Stimulated activated naive CD8-positive, alpha-beta T cell treated with anti-CD3 and anti-CD28 coated beads, Interleukin-15, amount 100 ng/mL, for 72 hours (primary cell): ENCODE measurements at regions not wholly inside any gene's neighbourhood (a gene's known extent, or its start where the extent isn't known, plus 50 kb on each side); places are given as distances from the start of the nearest gene placed in this dataset.
A peak's percentile ranks its signal among the peaks of the same experiment; 100 is the strongest.

Experiments
- ATAC-seq: fragments of 150-1000 bp; cut with Tn5 transposase; 2 replicates; pipeline ENCODE4 v1.10.0; 2021; ENCODE audit warnings: mild to moderate bottlenecking, moderate library complexity
- DNase-seq, 2 donors: peaks; one replicate each; pipeline ENCODE4 v3.0.0; 2021 to 2022
- H3K27ac Mint-ChIP-seq, 2 donors: one replicate each; pipeline ENCODE4 v1.8.0; 2022; ENCODE audit warnings: mild to moderate bottlenecking in 2 of 2, mixed read lengths in 2 of 2, moderate library complexity in 2 of 2
- H3K27me3 Mint-ChIP-seq: one replicate; pipeline ENCODE4 v1.8.0; 2022; ENCODE audit warnings: mixed read lengths
- H3K4me1 Mint-ChIP-seq: one replicate; pipeline ENCODE4 v1.8.0; 2022; ENCODE audit warnings: mild to moderate bottlenecking, mixed read lengths
- H3K4me3 Mint-ChIP-seq, 2 donors: one replicate each; pipeline ENCODE4 v1.8.0; 2022; ENCODE audit warnings: mild to moderate bottlenecking in 2 of 2, mixed read lengths in 2 of 2, moderate library complexity in 1 of 2
- H3K9me3 Mint-ChIP-seq, 2 donors: one replicate each; pipeline ENCODE4 v1.8.0; 2022; ENCODE audit warnings: mixed read lengths in 2 of 2

- no peaks in the 10 kb centered on the region for H3K27me3 Mint-ChIP-seq
- no peak overlapping the region for H3K27ac Mint-ChIP-seq
- H3K9me3 Mint-ChIP-seq: no peaks in the 10 kb centered on the region
- DNase-seq (no peak), ATAC-seq (no peak)
- no peaks in the 10 kb centered on the region for H3K4me1 Mint-ChIP-seq
- H3K4me3 Mint-ChIP-seq: no peak overlapping the region
Observed at GRCh38 chr3:59547874-59548273, 498.0 kb upstream of the CFAP20DC start.

- H3K4me3 Mint-ChIP-seq: no peak overlapping the region
- H3K9me3 Mint-ChIP-seq: no peaks in the 10 kb centered on the region
- ATAC-seq (no peak), DNase-seq (no peak)
- H3K27me3 Mint-ChIP-seq: no peaks in the 10 kb centered on the region
- H3K4me1 Mint-ChIP-seq: peaks cover 6% of the 10 kb centered on the region
- no peak overlapping the region for H3K27ac Mint-ChIP-seq
Observed at GRCh38 chr3:59546522-59546921, 496.7 kb upstream of the CFAP20DC start.

- Mint-ChIP-seq H3K27me3 (no peaks in the 10 kb centered on the region), H3K4me1 (peaks cover 16% of the 10 kb centered on the region), H3K27ac (no peak overlapping the region), H3K4me3 (no peak overlapping the region), H3K9me3 (no peaks in the 10 kb centered on the region)
- no peak for ATAC-seq
- DNase-seq: no peak
Observed at GRCh38 chr3:59545374-59545773, 495.5 kb upstream of the CFAP20DC start.

GRCh38 chr3:59542276-59542675 lies 492.5 kb upstream of the CFAP20DC start:
- peaks cover 16% of the 10 kb centered on the region for H3K4me1 Mint-ChIP-seq
- H3K4me3 Mint-ChIP-seq: no peak overlapping the region
- H3K27me3 Mint-ChIP-seq: no peaks in the 10 kb centered on the region
- H3K9me3 Mint-ChIP-seq: no peaks in the 10 kb centered on the region
- DNase-seq (no peak), ATAC-seq (no peak)
- peak overlapping the region; percentile 11 to 68 for H3K27ac Mint-ChIP-seq

DNA sequence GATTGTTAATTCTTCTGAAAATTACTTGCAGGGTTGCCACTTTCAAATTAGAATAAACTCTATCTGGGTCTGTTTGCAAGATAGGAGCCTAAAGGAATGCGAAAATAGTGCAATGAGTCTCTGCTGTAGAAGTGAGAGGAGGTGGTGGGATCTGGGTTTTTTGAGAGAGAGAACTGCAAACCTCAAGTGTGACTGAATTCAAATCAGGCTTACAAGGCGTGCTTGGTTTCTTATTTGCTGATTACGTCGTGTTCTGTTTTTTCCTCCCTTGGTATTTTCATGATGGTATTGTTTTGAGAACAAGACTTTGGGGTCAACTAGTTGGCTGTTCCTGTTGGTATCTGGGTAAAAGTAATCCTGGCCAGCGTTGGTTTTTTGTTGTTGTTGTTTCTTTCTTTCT lies 490.9 kb upstream of the CFAP20DC start:
- Mint-ChIP-seq H3K4me1 (peaks cover 16% of the 10 kb centered on the region), H3K27me3 (no peaks in the 10 kb centered on the region), H3K4me3 (no peak overlapping the region), H3K27ac (no peak overlapping the region), H3K9me3 (no peaks in the 10 kb centered on the region)
- peak in 1 of 2 donors; percentile 29 for DNase-seq
- ATAC-seq: peak; percentile 93

DNA sequence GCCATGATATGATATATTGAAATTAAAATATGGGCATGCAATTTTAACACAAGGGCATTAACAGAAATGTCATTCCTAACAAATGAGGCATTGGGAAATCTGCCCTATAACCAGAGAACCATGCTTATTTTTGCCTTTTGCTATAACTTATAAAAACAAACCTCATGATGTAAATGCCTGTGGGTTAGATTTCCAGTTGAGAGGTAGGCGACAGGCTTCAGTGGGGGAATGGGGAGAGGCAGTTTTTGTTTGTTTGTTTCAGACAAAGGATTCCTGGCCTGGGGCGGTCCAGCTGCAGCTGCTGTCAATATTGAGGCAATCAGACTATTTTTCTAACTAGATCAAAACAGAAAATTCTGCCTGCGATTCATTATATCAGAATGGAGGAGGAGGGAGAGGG lies 490.4 kb upstream of the CFAP20DC start:
- Mint-ChIP-seq H3K9me3 (no peaks in the 10 kb centered on the region), H3K4me1 (peaks cover 16% of the 10 kb centered on the region), H3K27ac (peak overlapping the region in 1 of 2 donors; percentile 19), H3K4me3 (no peak overlapping the region), H3K27me3 (no peaks in the 10 kb centered on the region)
- ATAC-seq: no peak
- DNase-seq: no peak

GRCh38 chr3:59538753-59539432 lies 489.1 kb upstream of the CFAP20DC start:
- Mint-ChIP-seq H3K4me1 (peaks cover 16% of the 10 kb centered on the region), H3K27me3 (no peaks in the 10 kb centered on the region), H3K4me3 (no peak overlapping the region), H3K27ac (no peak overlapping the region), H3K9me3 (no peaks in the 10 kb centered on the region)
- ATAC-seq (no peak), DNase-seq (no peak)

GRCh38 chr3:59535791-59536221 lies 486.0 kb upstream of the CFAP20DC start:
- H3K4me1 Mint-ChIP-seq: peaks cover 4% of the 10 kb centered on the region
- DNase-seq: no peak
- H3K4me3 Mint-ChIP-seq: no peak overlapping the region
- no peak for ATAC-seq
- H3K27ac Mint-ChIP-seq: no peak overlapping the region
- peaks cover 0 to 7% of the 10 kb centered on the region in 2 donors for H3K9me3 Mint-ChIP-seq
- H3K27me3 Mint-ChIP-seq: no peaks in the 10 kb centered on the region

- Mint-ChIP-seq H3K4me3 (no peak overlapping the region), H3K27ac (no peak overlapping the region), H3K4me1 (peaks cover 7% of the 10 kb centered on the region), H3K9me3 (peaks cover 0 to 7% of the 10 kb centered on the region in 2 donors), H3K27me3 (no peaks in the 10 kb centered on the region)
- DNase-seq (no peak), ATAC-seq (no peak)
Observed at GRCh38 chr3:59531994-59532393, 482.2 kb upstream of the CFAP20DC start.

DNA sequence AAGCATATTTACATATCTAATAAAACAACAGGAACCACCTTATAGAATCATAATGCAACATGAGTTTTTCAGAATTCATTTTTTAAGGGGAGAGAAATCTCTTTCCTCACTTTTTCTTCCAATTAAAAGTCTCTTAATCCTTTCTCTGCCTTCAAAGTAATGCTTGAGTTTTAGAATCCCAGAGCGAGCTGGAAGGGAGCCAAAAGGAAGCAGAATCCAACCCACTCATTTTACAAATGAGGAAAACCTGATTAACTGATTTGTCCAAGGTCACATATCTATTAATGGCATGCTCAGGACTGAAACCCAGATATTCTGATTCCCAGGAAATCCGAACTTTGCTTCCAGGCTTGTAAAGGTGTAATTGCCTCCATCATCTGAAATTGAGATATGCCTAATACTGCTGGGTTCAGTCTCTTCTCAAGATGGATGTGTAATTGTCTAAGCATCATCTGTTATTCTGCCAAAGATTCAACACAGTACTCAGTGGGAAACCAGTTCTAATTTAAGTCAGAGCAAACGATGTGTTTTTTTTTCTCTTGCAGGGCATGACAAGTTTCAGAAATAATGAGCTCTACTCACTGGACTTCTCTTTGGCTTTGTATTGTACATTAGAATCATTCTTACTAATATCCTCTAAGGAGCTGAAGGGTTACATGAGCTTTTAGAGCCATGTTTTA lies 481.4 kb upstream of the CFAP20DC start:
- H3K4me1 Mint-ChIP-seq: peaks cover 15% of the 10 kb centered on the region
- H3K4me3 Mint-ChIP-seq: no peak overlapping the region
- H3K27ac Mint-ChIP-seq: no peak overlapping the region
- DNase-seq (no peak), ATAC-seq (no peak)
- H3K27me3 Mint-ChIP-seq: no peaks in the 10 kb centered on the region
- peaks cover 3 to 7% of the 10 kb centered on the region in 2 donors for H3K9me3 Mint-ChIP-seq

DNA sequence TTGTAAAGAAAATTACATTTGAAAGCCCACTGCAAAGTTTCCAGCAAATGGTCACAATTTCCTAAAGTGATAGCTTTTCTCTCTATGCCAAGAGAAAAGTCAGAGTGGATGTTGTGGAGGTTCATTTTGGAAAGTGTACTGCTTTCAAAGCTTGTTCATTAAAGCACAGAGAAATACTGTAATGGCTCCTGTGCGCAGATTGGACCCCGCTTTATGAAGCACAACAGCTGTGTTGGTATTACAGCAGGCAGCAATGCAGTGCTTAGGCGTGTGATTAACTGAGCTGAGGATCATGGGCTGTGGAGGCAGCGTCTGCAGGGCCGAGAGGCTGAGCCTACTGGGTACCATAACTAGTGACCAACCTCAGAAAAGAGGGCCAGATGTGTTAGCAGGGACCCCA lies 478.4 kb upstream of the CFAP20DC start:
- ATAC-seq (no peak), DNase-seq (no peak)
- Mint-ChIP-seq H3K4me1 (peaks cover 18% of the 10 kb centered on the region), H3K27me3 (no peaks in the 10 kb centered on the region), H3K9me3 (peaks cover 6 to 17% of the 10 kb centered on the region in 2 donors), H3K27ac (no peak overlapping the region), H3K4me3 (no peak overlapping the region)

- Mint-ChIP-seq H3K4me3 (peak overlapping the region in 1 of 2 donors; percentile 70), H3K4me1 (peaks cover 18% of the 10 kb centered on the region), H3K9me3 (peaks cover 6 to 13% of the 10 kb centered on the region in 2 donors), H3K27me3 (no peaks in the 10 kb centered on the region), H3K27ac (peak overlapping the region in 1 of 2 donors; percentile 40)
- DNase-seq: no peak
- peak; percentile 49 for ATAC-seq
Observed at GRCh38 chr3:59527493-59527892, 477.7 kb upstream of the CFAP20DC start.

DNA sequence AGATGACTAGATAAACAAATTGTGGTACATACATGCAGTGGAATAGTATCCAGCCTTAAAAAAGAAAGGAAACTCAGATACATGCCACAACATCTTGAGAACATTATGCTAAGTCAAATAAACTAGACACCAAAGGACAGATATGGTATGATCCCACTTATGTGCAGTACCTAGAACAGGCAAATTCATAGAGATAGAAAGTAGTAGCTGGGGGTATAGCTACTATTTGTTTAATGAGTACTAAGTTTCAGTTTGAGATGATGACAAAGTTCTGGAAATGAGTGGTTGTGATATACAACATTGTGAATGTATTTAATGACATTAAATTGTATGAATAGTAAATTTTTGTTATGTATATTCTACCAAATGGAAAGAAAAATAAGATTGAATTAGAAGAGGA lies 477.2 kb upstream of the CFAP20DC start:
- Mint-ChIP-seq H3K4me3 (peak overlapping the region in 1 of 2 donors; percentile 70), H3K4me1 (peaks cover 18% of the 10 kb centered on the region), H3K9me3 (peaks cover 6 to 10% of the 10 kb centered on the region in 2 donors), H3K27ac (peak overlapping the region in 1 of 2 donors; percentile 67), H3K27me3 (no peaks in the 10 kb centered on the region)
- peak; percentile 99 for ATAC-seq
- no peak for DNase-seq

- no peak for ATAC-seq
- DNase-seq: no peak
- no peaks in the 10 kb centered on the region for H3K27me3 Mint-ChIP-seq
- H3K27ac Mint-ChIP-seq: no peak overlapping the region
- H3K9me3 Mint-ChIP-seq: peaks cover 6 to 10% of the 10 kb centered on the region in 2 donors
- H3K4me1 Mint-ChIP-seq: peaks cover 17% of the 10 kb centered on the region
- H3K4me3 Mint-ChIP-seq: no peak overlapping the region
Observed at GRCh38 chr3:59522550-59522949, 472.7 kb upstream of the CFAP20DC start.

DNA sequence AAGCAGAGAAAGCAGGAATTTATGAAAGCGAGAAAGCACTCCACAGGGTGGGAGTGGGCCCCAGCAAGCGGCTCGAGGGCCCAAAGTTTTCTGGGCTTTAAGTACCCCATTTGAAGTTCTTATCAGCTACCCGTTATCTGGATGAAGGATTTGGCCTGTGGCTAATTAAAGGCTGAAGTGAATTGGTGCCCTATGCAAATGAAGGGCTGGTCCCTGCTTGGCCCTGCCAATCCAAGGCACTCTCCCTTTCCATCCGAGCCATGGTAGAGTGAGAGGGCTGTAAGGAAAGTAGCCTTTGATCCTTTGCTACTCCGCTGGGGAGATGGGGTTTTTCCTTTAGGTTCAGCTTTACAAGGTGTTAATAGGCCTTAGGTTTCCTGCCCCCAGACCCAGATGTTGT lies 469.3 kb upstream of the CFAP20DC start:
- Mint-ChIP-seq H3K9me3 (no peaks in the 10 kb centered on the region), H3K4me1 (peaks cover 10% of the 10 kb centered on the region), H3K27ac (no peak overlapping the region), H3K27me3 (no peaks in the 10 kb centered on the region), H3K4me3 (no peak overlapping the region)
- no peak for DNase-seq
- no peak for ATAC-seq

- Mint-ChIP-seq H3K27ac (no peak overlapping the region), H3K4me1 (peaks cover 10% of the 10 kb centered on the region), H3K27me3 (no peaks in the 10 kb centered on the region), H3K4me3 (no peak overlapping the region), H3K9me3 (no peaks in the 10 kb centered on the region)
- DNase-seq: no peak
- ATAC-seq: no peak
Observed at GRCh38 chr3:59518283-59519055, 468.6 kb upstream of the CFAP20DC start.
